GM19463 (cell line): ENCODE measurements at regions not wholly inside any gene's neighbourhood (a gene's known extent, or its start where the extent isn't known, plus 50 kb on each side); places are given as distances from the start of the nearest gene placed in this dataset.
A peak's percentile ranks its signal among the peaks of the same experiment; 100 is the strongest.

Source experiments
- ATAC-seq: cut with Tn5 transposase; IDR thresholded peaks from one replicate; pipeline ENCODE4 v1.9.1; 2021; ENCODE audit warnings: mild to moderate bottlenecking, moderate library complexity; ENCODE audit not compliant: unreplicated experiment

- peak; percentile 20 for ATAC-seq
These were observed 403.1 kb downstream of the MID1IP1 start for GRCh38 chrX:39204353-39204752.

- peak; percentile 54 for ATAC-seq
These were observed 403.7 kb downstream of the MID1IP1 start for GRCh38 chrX:39204945-39205344.

GRCh38 chrX:39205467-39205866 lies 404.2 kb downstream of the MID1IP1 start:
- no peak for ATAC-seq

- no peak for ATAC-seq
These were observed 405.3 kb downstream of the MID1IP1 start for GRCh38 chrX:39206399-39207145.

- no peak for ATAC-seq
These were observed 410.2 kb downstream of the MID1IP1 start for GRCh38 chrX:39211501-39211900.

- ATAC-seq: no peak
These were observed 411.2 kb downstream of the MID1IP1 start for GRCh38 chrX:39212456-39212855.

- no peak for ATAC-seq
These were observed 413.3 kb downstream of the MID1IP1 start for GRCh38 chrX:39214387-39215126.

GRCh38 chrX:39220952-39221351 lies 419.7 kb downstream of the MID1IP1 start:
- no peak for ATAC-seq

GRCh38 chrX:39222346-39223113 lies 421.3 kb downstream of the MID1IP1 start:
- no peak for ATAC-seq

GRCh38 chrX:39226251-39226650 lies 425.0 kb downstream of the MID1IP1 start:
- no peak for ATAC-seq

GRCh38 chrX:39227371-39227770 lies 426.1 kb downstream of the MID1IP1 start:
- ATAC-seq: no peak

GRCh38 chrX:39238006-39238405 lies 436.7 kb downstream of the MID1IP1 start:
- ATAC-seq: no peak

- no peak for ATAC-seq
These were observed 440.9 kb downstream of the MID1IP1 start for GRCh38 chrX:39242187-39242586.

- ATAC-seq: no peak
These were observed 442.9 kb downstream of the MID1IP1 start for GRCh38 chrX:39244147-39244546.

GRCh38 chrX:39245024-39245423 lies 443.8 kb downstream of the MID1IP1 start:
- ATAC-seq: no peak

- no peak for ATAC-seq
These were observed 446.3 kb downstream of the MID1IP1 start for GRCh38 chrX:39247536-39247935.

GRCh38 chrX:39248330-39248729 lies 447.1 kb downstream of the MID1IP1 start:
- no peak for ATAC-seq

GRCh38 chrX:39249999-39250398 lies 448.7 kb downstream of the MID1IP1 start:
- no peak for ATAC-seq

GRCh38 chrX:39251995-39252394 lies 450.7 kb downstream of the MID1IP1 start:
- no peak for ATAC-seq

- no peak for ATAC-seq
These were observed 452.3 kb downstream of the MID1IP1 start for GRCh38 chrX:39253551-39253950.

GRCh38 chrX:39258331-39258730 lies 457.1 kb downstream of the MID1IP1 start:
- ATAC-seq: no peak

- no peak for ATAC-seq
These were observed 459.7 kb downstream of the MID1IP1 start for GRCh38 chrX:39260965-39261364.
